CD4-positive, alpha-beta T cell treated with Interleukin-12 subunit alpha and Interleukin-12 subunit beta, for 1 hour (primary cell): ENCODE measurements at regions not wholly inside any gene's neighbourhood (a gene's known extent, or its start where the extent isn't known, plus 50 kb on each side); places are given as distances from the start of the nearest gene placed in this dataset.

Experiments used
- DNase-seq: peaks from one replicate; pipeline ENCODE4 v3.0.0-alpha.2; 2020

DNA sequence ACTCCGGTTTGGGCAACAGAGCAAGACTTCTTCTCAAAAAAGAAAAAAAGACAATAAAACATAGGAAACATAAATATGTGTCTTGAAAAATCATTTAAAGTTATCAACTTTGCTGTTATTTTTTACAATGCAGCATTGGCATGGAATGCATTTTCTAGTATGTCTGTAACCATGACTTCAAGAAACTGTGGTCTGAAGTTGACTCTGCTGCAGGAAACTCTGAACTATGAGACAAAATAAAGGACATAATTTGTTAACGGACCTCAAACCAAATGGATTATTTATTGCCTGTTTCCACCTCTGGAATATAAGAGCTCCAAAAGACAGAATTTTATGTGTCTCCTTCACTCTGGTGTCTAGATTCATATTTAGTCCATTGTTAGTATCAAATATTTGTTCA, 79.1 kb downstream of the TRIB2 start:
- DNase-seq = no peak

DNA sequence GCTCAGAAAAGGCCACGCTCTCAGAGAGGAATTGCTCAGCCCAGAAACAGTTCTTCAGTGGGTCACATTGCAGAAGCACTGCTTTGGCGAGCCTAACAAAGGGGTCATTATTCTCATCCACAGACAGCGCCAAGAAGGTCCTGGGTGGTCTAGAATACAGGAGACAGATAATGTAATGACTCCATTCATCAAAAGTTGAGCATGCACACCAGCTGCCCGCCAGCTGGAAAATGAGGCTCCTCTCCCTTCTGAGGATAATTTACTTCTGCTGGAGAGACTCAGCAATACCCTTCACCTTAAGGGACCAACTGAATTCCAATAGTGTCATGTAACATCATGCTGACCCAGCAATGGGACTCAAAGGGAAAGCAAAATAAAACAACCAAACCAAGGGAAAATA, 79.9 kb downstream of the TRIB2 start:
- no peak for DNase-seq

DNA sequence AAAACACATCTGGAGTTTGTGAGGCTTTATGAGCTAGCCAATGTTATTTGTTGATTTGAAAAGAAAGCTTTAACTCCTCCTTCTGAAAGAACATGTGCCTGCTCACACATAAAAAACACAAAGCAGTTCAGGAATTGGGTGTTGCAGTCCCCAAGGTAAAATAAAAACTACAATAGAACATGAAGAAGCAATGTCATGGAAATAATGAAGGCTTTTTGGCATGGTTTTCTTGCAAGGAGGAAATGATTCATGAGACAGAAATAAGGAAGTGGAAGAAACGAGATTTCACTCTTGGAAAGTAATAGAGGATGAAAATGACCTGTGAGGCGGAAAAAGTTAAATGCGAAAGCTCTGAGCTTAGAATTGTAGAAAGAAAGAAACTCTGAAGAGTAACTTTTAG, 81.1 kb downstream of the TRIB2 start:
- no peak for DNase-seq

DNA sequence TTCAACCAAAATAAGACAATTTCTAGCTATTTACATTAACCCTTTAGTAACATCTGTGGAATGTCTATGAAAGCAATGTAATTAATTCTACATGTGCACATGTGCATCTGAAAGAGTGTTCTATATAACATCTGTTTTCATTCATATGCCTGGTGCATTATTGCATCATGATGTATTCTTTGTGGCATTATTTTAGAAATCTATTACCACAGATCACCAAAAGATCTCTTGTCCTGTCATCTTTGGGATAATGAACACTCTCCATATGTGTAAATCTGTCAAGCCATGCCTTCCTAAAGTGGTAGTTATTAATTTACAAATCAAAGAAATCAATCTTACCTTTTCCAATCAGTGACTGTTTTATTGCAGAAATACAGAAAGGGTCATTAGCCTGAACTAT, 86.9 kb downstream of the TRIB2 start:
- DNase-seq = no peak

DNA sequence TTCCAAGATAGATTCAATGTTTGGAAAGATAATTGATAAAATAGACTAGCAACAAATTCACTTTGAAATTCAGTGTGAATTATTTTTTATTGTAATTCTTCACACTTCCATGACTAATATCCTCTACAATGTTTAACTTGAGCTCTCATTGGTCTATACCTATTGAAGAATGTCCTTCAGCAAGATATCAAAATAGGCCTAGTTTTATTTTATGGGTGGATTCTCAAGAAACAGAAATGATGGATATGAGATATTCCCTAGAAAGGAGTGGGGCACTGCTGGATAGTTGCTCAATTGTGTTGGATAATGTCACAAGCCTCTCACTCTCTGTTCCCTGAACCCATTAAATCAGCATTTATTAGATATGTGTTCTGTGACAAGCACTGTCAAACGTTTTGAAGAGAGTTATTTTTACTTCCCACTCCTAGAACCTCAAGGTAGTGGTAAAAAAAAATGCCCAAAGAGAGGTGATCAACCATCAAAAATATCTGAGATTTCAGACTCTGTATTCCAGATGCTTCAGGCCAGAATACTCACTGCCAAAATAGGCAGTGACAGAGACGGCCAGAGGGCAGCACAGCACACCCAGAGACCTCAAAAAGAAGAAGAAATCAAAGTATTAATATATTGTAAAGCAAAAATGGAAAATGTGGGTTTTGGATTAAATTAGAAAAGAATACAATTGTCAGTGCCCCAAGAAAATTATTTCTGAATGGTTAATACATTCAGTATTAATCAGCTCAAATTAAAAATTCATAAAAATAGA, 87.5 kb downstream of the TRIB2 start:
- no peak for DNase-seq

DNA sequence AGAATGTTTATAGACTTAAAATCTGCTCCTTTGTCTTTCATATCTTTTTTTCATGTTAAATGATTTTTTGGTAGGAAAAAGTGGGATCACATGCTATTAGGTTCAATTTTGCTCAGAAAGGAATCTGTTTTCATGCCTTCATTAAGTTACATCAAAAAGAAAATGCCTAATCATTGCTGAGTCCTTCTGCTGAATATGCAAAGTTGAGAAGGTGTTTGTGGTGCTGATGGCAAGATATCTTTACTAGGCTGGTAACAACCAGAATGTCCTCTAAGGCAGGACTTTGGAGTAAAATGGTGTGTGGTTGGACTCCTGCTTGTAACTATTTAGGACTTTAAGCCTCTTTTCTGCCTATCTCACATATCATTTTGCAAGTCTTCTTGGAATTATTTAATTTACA, 88.3 kb downstream of the TRIB2 start:
- no peak for DNase-seq

DNA sequence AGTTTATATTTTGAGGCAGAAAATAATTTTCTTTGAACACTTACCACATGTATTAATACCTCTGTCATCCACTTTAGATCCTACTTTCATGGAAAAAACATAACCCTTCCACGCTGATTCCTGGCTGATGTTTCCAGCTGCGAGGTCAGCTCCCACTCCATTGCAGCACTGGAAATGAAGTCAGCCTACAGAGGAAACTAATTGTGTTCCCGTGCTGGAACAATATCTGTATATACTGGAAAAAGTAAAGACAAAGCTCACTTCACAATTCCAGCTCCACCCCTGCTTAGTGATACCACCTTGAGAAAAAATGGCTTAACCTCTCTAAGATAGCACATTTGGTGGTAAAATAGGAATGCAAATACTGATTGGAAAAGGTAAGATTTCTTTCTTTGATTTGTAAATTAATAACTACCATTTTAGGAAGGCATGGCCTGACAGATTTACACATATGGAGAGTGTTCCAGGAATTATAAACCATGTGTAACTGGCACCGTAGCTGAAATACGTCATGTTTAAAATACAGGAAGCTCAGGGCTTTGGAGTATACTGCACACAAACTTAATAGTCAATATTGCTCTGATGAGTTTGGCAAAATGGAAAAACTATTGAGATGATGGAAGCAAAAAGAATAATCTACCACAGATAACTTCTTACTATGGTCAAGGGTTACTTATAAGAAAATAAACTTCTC, 90.0 kb downstream of the TRIB2 start:
- DNase-seq = no peak

DNA sequence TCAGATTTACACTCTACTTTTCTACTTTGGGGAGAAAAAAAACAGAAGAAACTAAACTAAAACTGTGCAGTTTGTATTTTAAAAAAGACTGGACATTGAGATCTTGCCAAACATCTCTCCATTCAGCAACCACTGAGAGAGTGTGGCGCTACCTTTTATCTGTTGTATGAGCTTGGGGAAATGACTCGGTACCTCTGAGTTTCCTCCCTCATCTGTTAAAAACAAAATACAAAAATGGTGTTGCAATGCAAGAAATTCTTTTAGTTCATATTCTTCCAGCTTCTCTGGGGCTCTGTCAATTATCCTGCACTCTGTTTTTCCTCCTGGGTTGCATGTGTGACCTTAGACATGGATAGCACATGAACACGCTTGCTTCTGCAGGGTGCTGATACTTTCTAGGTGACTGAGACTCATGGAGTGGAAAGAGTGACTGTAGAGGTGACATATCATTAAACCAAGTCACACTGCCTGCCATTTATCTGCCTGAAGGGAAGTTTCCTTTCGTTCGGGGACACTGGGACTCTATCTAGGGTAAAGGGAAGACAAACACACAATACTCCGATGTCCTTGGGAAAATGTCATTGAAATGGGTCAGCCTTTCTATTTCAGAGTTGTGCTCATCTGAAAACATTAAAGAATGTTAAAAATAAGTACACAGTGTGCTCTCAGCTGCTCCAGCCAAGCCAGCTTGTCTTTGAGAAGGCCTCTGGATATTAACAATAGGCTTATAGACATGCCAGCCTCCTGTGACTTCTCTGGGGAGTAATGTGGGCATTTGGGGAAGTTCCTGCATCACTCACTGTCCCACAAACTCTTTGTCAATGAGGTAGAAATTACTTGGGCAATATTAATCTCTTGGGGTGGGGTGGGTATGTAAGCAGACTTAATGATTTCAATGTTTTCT, 91.4 kb downstream of the TRIB2 start:
- DNase-seq = no peak

DNA sequence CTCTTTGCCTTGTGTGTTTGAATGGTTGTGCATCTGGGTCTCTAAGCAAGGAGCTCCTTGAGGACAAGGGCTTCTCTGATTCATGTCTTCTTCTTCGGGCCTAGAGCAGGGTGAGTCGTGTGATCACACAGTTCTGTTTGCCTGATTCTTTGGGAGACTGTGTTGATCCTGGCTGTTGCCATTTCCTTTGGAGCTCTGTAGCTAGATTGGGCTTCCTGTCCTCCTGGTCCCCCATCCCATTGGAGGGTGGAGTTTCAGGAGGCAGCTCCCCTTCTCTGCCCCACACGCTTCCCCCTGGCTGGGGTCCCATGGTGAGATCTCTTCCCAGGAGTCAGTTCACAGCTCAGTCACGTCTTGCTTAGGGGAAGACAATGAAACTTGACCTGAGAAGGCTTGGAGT, 92.8 kb downstream of the TRIB2 start:
- no peak for DNase-seq

DNA sequence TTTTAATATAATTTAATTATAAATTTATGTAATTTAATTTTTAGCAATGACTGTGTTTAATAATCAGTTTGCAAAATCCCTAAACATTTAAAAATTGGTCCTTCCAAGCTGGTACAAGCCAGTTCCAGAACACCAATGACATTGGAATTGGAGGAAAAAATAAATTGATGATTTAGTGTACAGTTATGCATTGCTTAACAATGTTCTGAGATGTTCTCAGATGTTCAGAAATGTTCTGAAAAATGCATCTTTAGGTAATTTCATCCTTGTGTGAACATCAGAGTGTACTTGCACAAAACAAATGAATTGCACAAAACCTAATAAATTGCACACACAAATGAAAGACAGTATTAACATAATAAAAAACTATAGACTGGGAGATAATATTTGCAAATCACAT, 95.2 kb downstream of the TRIB2 start:
- DNase-seq = no peak

DNA sequence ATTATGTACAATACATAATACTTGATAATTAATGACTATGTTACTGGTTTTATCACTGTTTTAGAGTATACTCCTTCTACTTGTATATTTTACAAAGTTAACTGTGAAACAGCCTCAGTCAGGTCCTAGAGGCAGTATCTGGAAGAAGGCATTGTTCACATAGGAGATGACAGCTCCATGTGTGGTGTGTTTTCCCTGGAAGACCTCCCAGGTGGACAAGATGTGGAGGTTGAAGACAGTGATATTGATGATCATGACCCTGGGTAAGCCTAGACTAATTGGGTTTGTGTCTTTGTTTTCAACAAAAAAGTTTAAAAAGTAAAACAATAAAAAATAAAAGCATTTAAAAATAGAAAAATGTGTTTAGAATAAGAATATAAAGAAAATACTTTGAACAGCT, 96.4 kb downstream of the TRIB2 start:
- DNase-seq = no peak

DNA sequence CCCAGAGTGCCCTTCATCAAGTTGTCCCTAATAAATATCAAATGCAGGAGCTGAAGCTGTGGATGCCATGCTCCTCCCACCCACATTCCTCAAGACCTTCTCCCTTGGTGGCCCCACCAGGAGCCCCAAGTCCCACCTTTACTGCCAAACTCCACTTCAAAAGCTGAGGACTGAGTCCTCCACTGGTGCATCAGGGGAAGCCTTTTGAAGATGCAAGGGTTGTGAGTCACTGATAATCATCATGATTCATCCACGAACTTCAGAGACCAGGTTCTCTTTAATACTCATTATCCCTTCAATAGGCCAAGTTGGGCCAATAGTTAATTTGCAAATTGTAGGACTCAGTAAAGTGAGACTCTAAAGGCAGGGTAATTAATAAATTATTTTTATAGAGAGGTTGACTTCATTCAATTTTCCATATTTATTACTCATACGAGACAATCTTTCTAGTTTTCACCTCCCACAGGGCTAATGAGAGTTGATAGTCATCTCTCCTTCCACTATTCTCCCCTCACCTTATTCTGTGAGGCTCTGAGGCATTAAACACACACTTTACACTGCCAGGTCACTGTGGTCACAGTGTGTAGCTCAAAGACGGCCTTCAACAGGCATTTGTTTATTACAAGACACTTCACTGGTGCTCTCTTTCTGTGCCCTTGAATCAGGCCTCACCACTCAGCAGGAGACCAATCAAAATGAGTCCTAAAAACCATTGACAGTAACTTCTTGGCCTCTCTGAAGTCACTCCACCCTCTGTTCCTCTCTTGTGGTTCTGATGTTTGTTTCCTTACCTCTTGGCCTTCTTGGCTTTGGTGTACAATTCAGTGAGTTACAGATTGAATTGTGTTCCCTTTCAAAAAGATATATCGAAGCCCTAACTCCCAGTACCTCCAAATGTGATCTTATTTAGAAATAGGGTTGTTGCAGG, 99.9 kb downstream of the TRIB2 start:
- peak; percentile 4 for DNase-seq

DNA sequence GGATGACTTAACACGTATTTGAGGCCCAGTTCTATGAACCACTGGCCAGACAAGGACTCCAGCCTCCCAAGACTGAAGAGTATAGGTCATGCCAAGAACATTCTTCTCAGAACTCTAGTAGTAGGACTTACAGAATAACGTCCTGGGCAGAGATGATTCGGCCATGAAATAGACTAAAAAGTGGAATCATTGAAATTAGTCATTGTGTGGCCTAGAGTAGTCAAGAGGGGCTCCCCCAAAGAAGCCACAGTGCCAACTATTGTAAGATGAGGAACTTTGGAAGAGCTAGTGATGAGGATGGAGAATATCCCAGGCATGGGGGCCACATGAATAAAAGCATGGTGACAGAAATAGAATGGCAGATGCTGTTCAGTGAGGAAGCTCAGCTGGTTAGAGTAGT, 101.1 kb downstream of the TRIB2 start:
- DNase-seq = no peak

DNA sequence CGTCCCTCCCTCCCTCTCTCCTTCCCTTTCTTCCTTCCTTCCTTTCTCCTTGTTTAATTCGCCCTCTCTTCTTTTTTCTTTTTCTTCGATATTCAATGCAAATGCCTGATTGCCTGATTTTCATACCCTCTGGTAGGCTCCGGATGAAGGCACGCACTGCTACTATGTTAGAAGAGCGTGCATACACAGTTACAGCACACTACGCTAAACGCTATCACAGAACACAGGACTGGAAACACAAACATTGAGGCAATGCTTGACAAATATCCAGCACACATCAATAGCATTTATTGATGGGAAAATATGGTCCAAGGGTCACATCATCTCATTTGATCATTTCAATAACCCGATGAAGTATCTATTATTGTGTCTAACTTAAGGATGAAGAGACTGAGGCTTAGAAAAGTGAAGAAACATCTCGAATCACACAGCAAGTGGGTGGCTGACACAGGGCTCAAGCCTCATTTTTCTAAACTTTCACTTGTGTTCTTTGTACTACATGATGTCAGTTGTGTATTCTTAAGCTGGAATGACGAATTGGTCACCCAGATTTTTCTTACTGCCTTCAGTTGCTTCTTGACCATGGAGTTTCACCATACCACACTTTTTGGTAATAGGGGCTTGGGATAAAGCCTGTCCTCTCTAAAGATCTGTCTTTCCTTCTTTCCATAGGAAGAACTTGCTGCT, 101.8 kb downstream of the TRIB2 start:
- no peak for DNase-seq

DNA sequence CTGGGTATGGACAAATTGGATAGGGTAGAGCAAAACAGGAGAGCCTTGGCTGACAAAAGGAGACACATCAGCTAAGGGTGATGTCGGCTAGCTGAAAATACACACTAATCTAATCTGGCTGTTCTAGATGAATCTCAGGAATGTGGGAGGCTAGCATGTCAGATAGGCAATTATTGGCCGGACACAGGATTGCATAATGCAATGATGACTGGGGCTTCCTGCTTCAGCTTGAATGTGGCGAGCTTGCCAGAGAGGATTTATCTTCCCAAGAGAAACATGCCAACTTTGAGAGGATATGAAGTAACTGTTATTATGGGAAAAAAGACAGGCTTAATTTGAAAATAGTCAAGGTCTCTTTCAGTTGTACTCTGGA, 102.4 kb downstream of the TRIB2 start:
- DNase-seq = no peak

DNA sequence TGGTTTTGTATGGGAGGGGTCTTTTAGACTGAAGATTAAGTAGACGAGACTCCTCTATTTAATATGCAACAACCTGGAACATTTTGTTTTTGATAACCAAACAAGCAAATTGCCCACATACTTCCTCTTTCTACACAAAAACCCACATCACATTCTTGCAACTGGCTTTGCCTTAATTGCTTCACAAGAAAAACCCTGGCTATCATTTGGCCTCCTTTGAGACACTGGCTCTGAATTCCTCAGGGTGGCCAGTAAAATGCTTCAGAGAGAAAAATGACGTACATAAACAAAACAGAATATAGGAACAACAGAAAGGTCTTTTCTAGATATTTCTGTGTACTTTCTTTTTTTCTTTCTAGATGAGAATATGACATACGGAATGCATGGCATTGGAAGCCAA, 103.0 kb downstream of the TRIB2 start:
- no peak for DNase-seq

DNA sequence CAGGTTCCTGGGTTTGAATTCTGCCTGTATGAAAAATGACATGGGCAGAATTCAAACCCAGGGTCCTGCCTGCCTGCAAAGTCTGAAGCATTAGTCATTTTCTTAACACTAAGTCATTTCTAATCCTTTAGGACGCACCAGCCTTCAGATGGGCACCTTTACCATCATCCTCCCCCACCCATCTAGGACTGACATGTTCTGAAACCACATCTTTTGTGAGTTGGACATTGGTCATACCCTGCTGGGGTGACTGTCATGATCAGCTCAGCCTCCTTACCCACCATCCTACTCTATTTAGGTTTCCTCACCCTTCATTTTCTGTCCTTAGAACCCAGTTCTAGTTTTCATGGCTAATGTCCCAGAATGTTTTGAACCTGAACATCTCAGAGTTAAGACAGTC, 104.9 kb downstream of the TRIB2 start:
- no peak for DNase-seq

DNA sequence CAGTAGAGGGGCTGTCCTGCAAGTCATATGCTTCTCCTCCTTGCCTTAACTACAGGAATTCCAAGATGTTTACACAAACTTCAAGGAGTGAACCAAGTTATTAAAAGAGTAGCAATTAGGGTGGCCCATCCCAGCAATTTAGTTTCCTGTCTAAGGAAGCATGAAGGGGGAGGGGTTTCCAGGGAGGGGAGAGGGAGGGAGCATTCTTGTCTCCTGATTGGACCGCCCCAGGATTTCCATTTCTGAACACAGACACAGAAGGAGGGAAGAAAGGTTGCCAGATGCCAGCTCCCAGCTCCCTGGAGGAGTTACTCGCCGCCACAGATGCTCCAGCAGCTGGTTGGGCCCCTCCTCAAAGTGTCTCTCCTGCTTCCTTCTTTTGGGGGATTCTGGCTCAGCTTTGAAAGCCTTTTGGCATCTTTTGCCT, 107.6 kb downstream of the TRIB2 start:
- DNase-seq = no peak

DNA sequence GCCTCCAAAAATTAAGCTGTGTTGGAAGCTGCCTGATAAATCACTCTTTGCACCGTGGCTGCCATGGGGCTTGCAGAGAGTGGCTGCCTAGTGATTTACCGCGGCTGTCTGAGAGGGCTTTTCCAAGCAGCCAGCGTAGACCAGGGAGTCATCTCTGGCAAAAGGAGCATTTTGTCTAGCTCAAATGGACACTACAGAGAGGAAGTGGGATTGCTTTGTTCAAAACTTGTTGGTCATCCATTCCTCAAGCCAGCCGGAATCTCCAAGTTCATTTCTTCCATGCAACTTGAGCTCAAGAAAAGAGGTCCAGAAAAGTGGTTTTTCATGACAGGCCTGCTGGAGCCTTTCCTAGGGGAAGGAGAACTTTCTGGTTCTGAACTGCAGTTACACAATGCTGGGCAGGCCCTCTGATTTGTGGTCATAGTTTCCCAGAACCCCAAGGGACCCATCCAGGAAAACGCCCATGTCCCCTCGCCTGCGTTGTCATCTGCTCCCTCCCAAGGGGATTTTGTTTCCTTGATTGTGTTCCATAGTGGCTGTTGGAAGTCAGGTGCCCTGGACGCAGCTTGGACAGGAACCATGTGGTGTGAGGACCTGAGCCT, 108.1 kb downstream of the TRIB2 start:
- no peak for DNase-seq

DNA sequence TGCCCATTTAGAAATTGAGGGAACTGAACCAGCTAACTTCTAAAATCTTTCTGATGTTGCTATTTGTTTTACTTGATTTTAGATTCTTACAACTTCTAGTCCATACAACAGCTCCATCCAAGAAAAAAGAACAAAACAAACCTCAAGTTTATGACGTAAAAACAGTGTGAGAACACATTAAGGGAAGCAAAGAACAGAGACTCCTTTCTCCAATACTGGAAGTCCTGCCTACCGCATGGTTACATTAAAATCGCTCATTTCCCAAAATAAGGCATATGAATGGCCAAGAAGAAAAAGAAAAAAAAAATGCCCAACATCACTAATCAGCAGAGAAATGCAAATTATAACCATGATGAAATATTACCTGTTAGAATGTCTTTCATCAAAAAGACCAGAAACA, 110.0 kb downstream of the TRIB2 start:
- DNase-seq = no peak

DNA sequence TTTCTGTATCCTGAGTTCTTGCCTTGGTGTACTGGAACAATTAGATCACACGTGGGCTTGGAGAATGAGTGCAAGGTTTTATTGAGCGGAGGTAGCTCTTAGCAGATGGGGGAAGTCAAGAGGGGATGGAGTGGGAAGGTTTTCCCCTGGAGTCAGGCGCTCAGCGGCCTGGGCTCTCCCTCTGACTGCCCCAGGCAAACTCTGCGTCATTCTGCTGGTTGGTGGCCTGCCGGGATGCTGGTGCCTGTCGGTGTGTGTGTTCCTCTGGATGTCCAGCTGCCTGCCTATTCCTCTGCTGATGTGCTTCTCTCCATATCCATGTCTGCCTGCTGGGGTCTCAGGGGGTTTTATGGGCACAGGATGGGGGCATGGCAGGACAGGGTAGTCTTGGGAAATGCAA, 111.0 kb downstream of the TRIB2 start:
- DNase-seq = no peak

DNA sequence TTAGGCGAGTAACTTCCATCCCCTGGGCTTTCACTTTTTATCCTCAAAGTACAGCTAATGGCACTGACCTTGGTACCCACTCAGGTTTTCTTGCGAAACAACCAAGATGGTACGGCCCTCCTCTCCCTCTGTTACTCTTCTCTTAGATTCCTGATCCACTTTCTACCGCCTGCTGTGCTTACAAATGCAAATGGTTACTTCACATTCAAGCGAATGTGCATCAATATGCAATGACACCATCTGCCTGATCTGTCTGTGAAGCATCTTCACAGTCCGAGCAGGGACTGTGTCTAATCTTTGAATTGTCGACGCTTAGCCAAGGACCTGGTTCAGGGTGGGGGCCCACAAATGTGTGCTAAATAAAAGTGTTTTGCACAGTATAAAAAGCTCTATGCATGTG, 112.2 kb downstream of the TRIB2 start:
- no peak for DNase-seq
